ENCODE measurements at regions not wholly inside any gene's neighbourhood (a gene's known extent, or its start where the extent isn't known, plus 50 kb on each side); places are given as distances from the start of the nearest gene placed in this dataset.

- intact Hi-C loops (cut with DNase I) = no loop called here
- peak in 1 of 10 donors; percentile 34 for DNase-seq
Measured at GRCh38 chr22:48240148-48240934, 1477.9 kb downstream of the TBC1D22A start.

GRCh38 chr22:48239461-48240147 is 1477.2 kb downstream of the TBC1D22A start:
- DNase-seq = peak in 1 of 10 donors; percentile 73
- intact Hi-C loops (cut with DNase I) = no loop called here

- intact Hi-C loops (cut with DNase I) = no loop called here
- DNase-seq = peak in 1 of 10 donors; percentile 63
Measured at GRCh38 chr22:48238966-48239365, 1476.5 kb downstream of the TBC1D22A start.

GRCh38 chr22:48238284-48238915 is 1476.0 kb downstream of the TBC1D22A start:
- peak in 1 of 10 donors; percentile 73 for DNase-seq
- intact Hi-C loops (cut with DNase I) = no loop called here

GRCh38 chr22:48237466-48238283 is 1475.2 kb downstream of the TBC1D22A start:
- DNase-seq = peak in 1 of 10 donors; percentile 42
- intact Hi-C loops (cut with DNase I) = no loop called here

GRCh38 chr22:48236261-48236660 is 1473.8 kb downstream of the TBC1D22A start:
- DNase-seq = peak in 1 of 10 donors; percentile 58
- intact Hi-C loops (cut with DNase I) = no loop called here

GRCh38 chr22:48235744-48236143 is 1473.3 kb downstream of the TBC1D22A start:
- DNase-seq = peak in 1 of 10 donors; percentile 16
- intact Hi-C loops (cut with DNase I) = no loop called here

- intact Hi-C loops (cut with DNase I) = no loop called here
- DNase-seq = peak in 1 of 10 donors; percentile 27
Measured at GRCh38 chr22:48234011-48234410, 1471.6 kb downstream of the TBC1D22A start.

GRCh38 chr22:48233586-48233985 is 1471.1 kb downstream of the TBC1D22A start:
- no peak for DNase-seq
- intact Hi-C loops (cut with DNase I) = no loop called here

GRCh38 chr22:48228468-48228867 is 1466.0 kb downstream of the TBC1D22A start:
- DNase-seq = no peak
- intact Hi-C loops (cut with DNase I) = no loop called here

- no peak for DNase-seq
- intact Hi-C loops (cut with DNase I) = no loop called here
Measured at GRCh38 chr22:48227341-48228018, 1465.0 kb downstream of the TBC1D22A start.

- intact Hi-C loops (cut with DNase I) = no loop called here
Measured at GRCh38 chr22:48226026-48227013, 1463.9 kb downstream of the TBC1D22A start.

GRCh38 chr22:48224332-48224731 is 1461.9 kb downstream of the TBC1D22A start:
- intact Hi-C loops (cut with DNase I) = no loop called here
- peak in 3 of 10 donors; percentile 17 to 78 (median 26) for DNase-seq

More at GRCh38 chr22:48226026-48227013, 1463.9 kb downstream of the TBC1D22A start:
- no peak for DNase-seq

- DNase-seq = peak in 5 of 10 donors; percentile 56 to 89 (median 64)
- intact Hi-C loops (cut with DNase I) = no loop called here
Measured at GRCh38 chr22:48223488-48224190, 1461.2 kb downstream of the TBC1D22A start.

GRCh38 chr22:48222742-48223487 is 1460.5 kb downstream of the TBC1D22A start:
- DNase-seq = no peak
- intact Hi-C loops (cut with DNase I) = no loop called here

- DNase-seq = no peak
- intact Hi-C loops (cut with DNase I) = no loop called here
Measured at GRCh38 chr22:48218889-48219420, 1456.5 kb downstream of the TBC1D22A start.

GRCh38 chr22:48217596-48217995 is 1455.1 kb downstream of the TBC1D22A start:
- no peak for DNase-seq
- intact Hi-C loops (cut with DNase I) = no loop called here

All from posterior cingulate gyrus (tissue), 11 donors.